K562 (cell line): ENCODE measurements at regions not wholly inside any gene's neighbourhood (a gene's known extent, or its start where the extent isn't known, plus 50 kb on each side); places are given as distances from the start of the nearest gene placed in this dataset.

Experiments used
- ATAC-seq: fragments of 200-7000 bp; cut with Tn5 transposase; 3 replicates; pipeline ENCODE4 v1.9.1; 2020; ENCODE audit warnings: moderate library complexity
- BruUV-seq: library from RNA; stranded (reverse); fragments of 400-500 nt; replicated peaks from 2 replicates; lab custom pipeline; 2021; lab: Mats Ljungman, UMichigan
- CTCF ChIA-PET: fragments of 300-600 bp; formaldehyde crosslinking; extraction: SDS; loops from one replicate; lab custom pipeline; 2021; ENCODE audit warnings: low intra/inter-chr PET ratio; lab: Yijun Ruan, JAX
- POLR2A ChIA-PET: fragments of 300-600, 350-650 bp; sonication (Branson Sonifier 250); formaldehyde crosslinking; extraction: SDS; loops from one replicate; lab custom pipeline; 2021; ENCODE audit warnings: antibody characterized with exemption, inconsistent platforms; lab: Yijun Ruan, JAX
- DNase-seq, 4 experiments: peaks; one replicate each; pipeline versions ENCODE4 v3.0.0 to v3.0.0-alpha.2; 2011 to 2018; ENCODE audit warnings: low spot score in 3 of 4, mixed read lengths in 3 of 4; ENCODE audit errors: extremely low read depth in 1 of 4
- FAIRE-seq: peaks from 2 replicates; lab custom pipeline; 2011; peaks lifted over from hg19 to GRCh38; lab: Jason Lieb, UNC
- H2AFZ ChIP-seq: 2 replicates; pipeline ENCODE4 v1.6.0; 2011; ENCODE audit warnings: low read depth, low read length, control low read depth, inconsistent platforms
- H3K27ac ChIP-seq: fragments of 200-600 bp; 3 replicates; pipeline ENCODE4 v1.8.0; 2011; ENCODE audit warnings: low read depth, mild to moderate bottlenecking, control low read depth, inconsistent platforms, low read length, moderate library complexity, mixed read lengths; ENCODE audit errors: extremely low read depth
- H3K27me3 ChIP-seq, 2 experiments: fragments of 300-600 bp in 1 of 2; 2 replicates in 1 of 2; 3 replicates in 1 of 2; pipeline versions ENCODE4 v1.6.0 to v1.8.0; 2011; ENCODE audit warnings: inconsistent platforms in 2 of 2, low read length in 2 of 2, mild to moderate bottlenecking in 1 of 2, mixed read lengths in 1 of 2, moderate library complexity in 1 of 2; ENCODE audit not compliant: control insufficient read depth in 2 of 2, insufficient read depth in 2 of 2
- H3K36me3 ChIP-seq: fragments of 300-600 bp; 3 replicates; pipeline ENCODE4 v1.8.0; 2011; ENCODE audit warnings: mild to moderate bottlenecking, low read length, inconsistent platforms; ENCODE audit not compliant: control insufficient read depth, insufficient read depth
- H3K4me1 ChIP-seq, 2 experiments: fragments of 200-600 bp in 1 of 2; replicated peaks in 1 of 2; 2 replicates in 1 of 2; 3 replicates in 1 of 2; pipeline versions ENCODE4 v1.5.1 to v1.8.0; 2011; ENCODE audit warnings: inconsistent platforms in 2 of 2, low read length in 2 of 2, mild to moderate bottlenecking in 1 of 2, mixed read lengths in 1 of 2, moderate library complexity in 1 of 2; ENCODE audit not compliant: control insufficient read depth in 2 of 2, insufficient read depth in 2 of 2
- H3K4me2 ChIP-seq: 2 replicates; pipeline ENCODE4 v1.6.1; 2011; ENCODE audit warnings: low read length, control low read depth, inconsistent platforms, mixed read lengths; ENCODE audit not compliant: insufficient read depth
- H3K4me3 ChIP-seq: fragments of 200-600 bp; sonication (generic), shearing (Covaris generic); 2 replicates; pipeline ENCODE4 v1.5.1; 2016; ENCODE audit warnings: control low read depth, inconsistent platforms
- H3K79me2 ChIP-seq: fragments of 200-600 bp; 3 replicates; pipeline ENCODE4 v1.8.0; 2011; ENCODE audit warnings: low read length, inconsistent platforms; ENCODE audit not compliant: control insufficient read depth, insufficient read depth
- H3K9ac ChIP-seq, 2 experiments: 2 replicates each; pipeline versions ENCODE4 v1.6.0 to v1.6.1; 2011; ENCODE audit warnings: low read depth in 2 of 2, low read length in 2 of 2, control low read depth in 1 of 2, inconsistent platforms in 1 of 2, mild to moderate bottlenecking in 1 of 2, mixed read lengths in 1 of 2; ENCODE audit not compliant: insufficient read depth in 1 of 2
- H3K9me1 ChIP-seq: one replicate; pipeline ENCODE4 v1.6.0; 2011; ENCODE audit warnings: inconsistent platforms, mild to moderate bottlenecking, low read length, moderate library complexity; ENCODE audit not compliant: control insufficient read depth, insufficient read depth
- H3K9me3 ChIP-seq: replicated peaks from 2 replicates; pipeline ENCODE4 v1.5.1; 2011; ENCODE audit warnings: low read depth, low read length, inconsistent platforms; ENCODE audit not compliant: control insufficient read depth, insufficient read depth
- H4K20me1 ChIP-seq: replicated peaks from 2 replicates; pipeline ENCODE4 v1.6.1; 2011; ENCODE audit warnings: low read length, inconsistent platforms, mixed read lengths; ENCODE audit not compliant: control insufficient read depth, insufficient read depth
- FOS ChIP-seq: IDR thresholded peaks from 3 replicates; pipeline ENCODE4 v1.6.1; 2011; ENCODE audit not compliant: insufficient read length; ENCODE audit errors: extremely low read depth
- GABPA ChIP-seq: fragments of 200-800 bp; sonication (Bioruptor generic); conservative IDR thresholded peaks from 2 replicates; pipeline ENCODE4 v1.6.1; 2016; ENCODE audit warnings: low read depth, missing genetic modification characterization, missing compliant biosample characterization
- HMG20A ChIP-seq: fragments of 450-650 bp; formaldehyde crosslinking; conservative IDR thresholded peaks from 2 replicates; pipeline ENCODE4 v1.4.0; 2020; ENCODE audit warnings: mild to moderate bottlenecking, mixed read lengths
- HMG20B ChIP-seq: fragments of 250-450 bp; sonication (Bioruptor Pico); IDR thresholded peaks from 2 replicates; pipeline ENCODE4 v1.5.0; 2021; ENCODE audit warnings: mild to moderate bottlenecking
- HNRNPUL1 ChIP-seq: fragments of 200-400 bp; formaldehyde crosslinking; IDR thresholded peaks from 2 replicates; pipeline ENCODE4 v1.6.1; 2017; ENCODE audit warnings: low read length
- KLF6 ChIP-seq: fragments of 250-450 bp; sonication (Bioruptor Pico); IDR thresholded peaks from 2 replicates; pipeline ENCODE4 v1.4.0; 2020; ENCODE audit warnings: mild to moderate bottlenecking, moderate library complexity, borderline replicate concordance
- MAFF ChIP-seq: IDR thresholded peaks from 2 replicates; pipeline ENCODE4 v1.6.1; 2012; ENCODE audit warnings: low read length, improper control_type of control experiment
- MEF2D ChIP-seq: conservative IDR thresholded peaks from 2 replicates; pipeline ENCODE4 v1.6.1; 2016; ENCODE audit warnings: low read depth, missing genetic modification characterization, missing compliant biosample characterization
- MEIS2 ChIP-seq: fragments of 450-650 bp; IDR thresholded peaks from 2 replicates; pipeline ENCODE4 v1.6.1; 2014; ENCODE audit warnings: mild to moderate bottlenecking; ENCODE audit not compliant: partially characterized antibody
- NBN ChIP-seq: fragments of 450-650 bp; IDR thresholded peaks from 2 replicates; pipeline ENCODE4 v1.6.1; 2016; ENCODE audit warnings: low read depth, mild to moderate bottlenecking
- NELFE ChIP-seq: IDR thresholded peaks from 2 replicates; pipeline ENCODE4 v1.6.1; 2011; ENCODE audit warnings: mild to moderate bottlenecking; ENCODE audit not compliant: insufficient read depth, insufficient read length
- NFXL1 ChIP-seq: fragments of 450-650 bp; formaldehyde crosslinking; IDR thresholded peaks from 2 replicates; pipeline ENCODE4 v1.4.0; 2021; ENCODE audit warnings: mild to moderate bottlenecking
- PML ChIP-seq: IDR thresholded peaks from 2 replicates; pipeline ENCODE4 v1.6.1; 2012; ENCODE audit warnings: low read length, inconsistent platforms
- WHSC1 ChIP-seq: IDR thresholded peaks from one replicate; pipeline ENCODE4 v1.6.1; 2012; ENCODE audit warnings: low read length, control low read depth, inconsistent platforms
- ZNF766 ChIP-seq: fragments of 200-800 bp; sonication (Bioruptor generic); conservative IDR thresholded peaks from 2 replicates; pipeline ENCODE4 v1.6.1; 2016; ENCODE audit warnings: missing genetic modification characterization, missing compliant biosample characterization
- WGBS: fragments of 100-300 bp; shearing (Covaris generic); methylation state at CpG from one replicate; pipeline ENCODE4 v1.1.6; 2016; ENCODE audit warnings: low coverage, mixed read lengths; ENCODE audit not compliant: insufficient coverage; ENCODE audit errors: missing lambda C conversion rate; 5-methylcytosine and 5-hydroxymethylcytosine counted together
- in situ Hi-C: fragments of 300-500 bp; cut with MboI; formaldehyde crosslinking; loops from 4 replicates; pipeline ENCODE4 v1.15.0; 2018; ENCODE audit warnings: inconsistent platforms, mixed read lengths
- intact Hi-C: fragments of 100-400 bp; cut with micrococcal nuclease; formaldehyde crosslinking; loops from 2 replicates; pipeline ENCODE4 v1.14.2; 2022
- TF ChIP-seq, protein P1 (sequence below): fragments of 250-450 bp; sonication (Bioruptor Pico); IDR thresholded peaks from 2 replicates; pipeline ENCODE4 v1.8.0; 2022; ENCODE audit warnings: inconsistent platforms
- TF ChIP-seq, protein P2 (sequence below), 2 experiments: fragments of 450-650 bp; IDR thresholded peaks; 2 replicates each; pipeline ENCODE4 v1.6.1; 2016

DNA sequence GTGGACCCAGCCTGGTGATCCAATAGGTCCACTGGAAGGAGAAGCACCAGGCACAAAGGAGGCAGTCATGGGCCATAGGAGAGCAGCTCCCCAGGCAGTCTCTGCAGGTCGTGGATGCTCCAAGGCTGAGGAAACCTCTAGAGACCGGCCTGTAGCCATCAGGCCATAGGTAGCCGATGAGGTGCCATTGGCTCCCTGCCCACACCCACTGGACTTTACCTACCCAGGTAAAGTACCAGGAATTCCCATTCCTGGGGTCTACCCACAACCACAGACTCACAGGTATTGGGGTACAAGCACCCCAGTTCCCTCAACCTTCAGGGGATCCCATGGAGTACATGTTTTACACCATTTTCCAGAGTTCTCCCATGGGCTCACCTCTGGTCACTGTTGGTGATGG is 188.0 kb upstream of the TCERG1L start:
- Histone ChIP-seq H3K4me2 (no peak overlapping the region), H3K4me1 (no peaks in the 10 kb centered on the region), H3K36me3 (no peaks in the 10 kb centered on the region), H3K79me2 (no peaks in the 10 kb centered on the region), H3K9me3 (no peaks in the 10 kb centered on the region), H3K4me3 (no peak overlapping the region), H4K20me1 (no peaks in the 10 kb centered on the region), H3K27me3 (no peaks in the 10 kb centered on the region), H3K9me1 (no peaks in the 10 kb centered on the region), H2AFZ (no peak overlapping the region), H3K9ac (no peak overlapping the region), H3K27ac (no peak overlapping the region)
- DNase-seq (no peak), ATAC-seq (no peak), FAIRE-seq (no peak)
- ChIA-PET CTCF (no interaction called here), POLR2A (no interaction called here)
- TF ChIP-seq NBN (no peak), HMG20B (CRISPR knock-in tag) (no peak), ZNF766 (CRISPR knock-in tag) (no peak), NFXL1 (CRISPR knock-in tag) (no peak), NELFE (no peak), PML (no peak), MEF2D (tag) (no peak), KLF6 (CRISPR knock-in tag) (no peak), GABPA (tag) (no peak), FOS (no peak), WHSC1 (no peak), MEIS2 (no peak), HNRNPUL1 (no peak), MAFF (no peak), HMG20A (CRISPR knock-in tag) (no peak)
- TF ChIP-seq, protein P1, sequence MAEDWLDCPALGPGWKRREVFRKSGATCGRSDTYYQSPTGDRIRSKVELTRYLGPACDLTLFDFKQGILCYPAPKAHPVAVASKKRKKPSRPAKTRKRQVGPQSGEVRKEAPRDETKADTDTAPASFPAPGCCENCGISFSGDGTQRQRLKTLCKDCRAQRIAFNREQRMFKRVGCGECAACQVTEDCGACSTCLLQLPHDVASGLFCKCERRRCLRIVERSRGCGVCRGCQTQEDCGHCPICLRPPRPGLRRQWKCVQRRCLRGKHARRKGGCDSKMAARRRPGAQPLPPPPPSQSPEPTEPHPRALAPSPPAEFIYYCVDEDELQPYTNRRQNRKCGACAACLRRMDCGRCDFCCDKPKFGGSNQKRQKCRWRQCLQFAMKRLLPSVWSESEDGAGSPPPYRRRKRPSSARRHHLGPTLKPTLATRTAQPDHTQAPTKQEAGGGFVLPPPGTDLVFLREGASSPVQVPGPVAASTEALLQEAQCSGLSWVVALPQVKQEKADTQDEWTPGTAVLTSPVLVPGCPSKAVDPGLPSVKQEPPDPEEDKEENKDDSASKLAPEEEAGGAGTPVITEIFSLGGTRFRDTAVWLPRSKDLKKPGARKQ (CRISPR knock-in tag), result no peak
- TF ChIP-seq, protein P2, sequence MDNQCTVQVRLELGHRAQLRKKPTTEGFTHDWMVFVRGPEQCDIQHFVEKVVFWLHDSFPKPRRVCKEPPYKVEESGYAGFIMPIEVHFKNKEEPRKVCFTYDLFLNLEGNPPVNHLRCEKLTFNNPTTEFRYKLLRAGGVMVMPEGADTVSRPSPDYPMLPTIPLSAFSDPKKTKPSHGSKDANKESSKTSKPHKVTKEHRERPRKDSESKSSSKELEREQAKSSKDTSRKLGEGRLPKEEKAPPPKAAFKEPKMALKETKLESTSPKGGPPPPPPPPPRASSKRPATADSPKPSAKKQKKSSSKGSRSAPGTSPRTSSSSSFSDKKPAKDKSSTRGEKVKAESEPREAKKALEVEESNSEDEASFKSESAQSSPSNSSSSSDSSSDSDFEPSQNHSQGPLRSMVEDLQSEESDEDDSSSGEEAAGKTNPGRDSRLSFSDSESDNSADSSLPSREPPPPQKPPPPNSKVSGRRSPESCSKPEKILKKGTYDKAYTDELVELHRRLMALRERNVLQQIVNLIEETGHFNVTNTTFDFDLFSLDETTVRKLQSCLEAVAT (IDR thresholded peaks at IDR 0.05), result no peak
- BruUV-seq, result no TSS peak
- intact Hi-C loops (no loop called here), in situ Hi-C loops (no loop called here)
- 0% methylated on average over 3 of the region's 3 CpGs for WGBS
